ENCODE measurements at regions not wholly inside any gene's neighbourhood (a gene's known extent, or its start where the extent isn't known, plus 50 kb on each side); places are given as distances from the start of the nearest gene placed in this dataset.

DNA sequence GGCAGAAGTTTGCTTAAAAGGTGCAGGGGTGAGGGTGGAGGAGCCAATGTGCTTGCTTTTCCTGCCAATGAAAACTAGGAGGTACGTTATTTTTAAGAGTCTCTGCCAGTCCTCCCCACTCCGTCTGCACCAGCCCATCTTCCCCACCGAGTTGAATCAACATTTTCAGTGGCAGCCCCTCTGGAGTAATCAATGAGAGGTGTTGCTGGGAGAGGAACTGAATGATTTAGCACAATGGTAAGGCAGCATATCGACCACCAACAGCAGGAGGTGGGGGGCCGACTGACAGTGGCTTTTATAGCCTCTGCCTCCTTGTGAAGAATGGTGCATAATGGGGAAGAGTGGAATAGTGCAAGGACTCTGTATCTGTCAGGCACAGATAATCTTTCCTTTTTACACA is 1465.0 kb upstream of the GOT2 start:
- no peaks in the 10 kb centered on the region for H3K9me3 ChIP-seq (replicated peaks; ENCODE audit: control insufficient read depth, insufficient read depth, low read length)
- no peak overlapping the region for H3K4me2 ChIP-seq (ENCODE audit: control insufficient read depth, insufficient read depth)
- H3K9ac ChIP-seq (ENCODE audit: control insufficient read depth, insufficient read depth, low read length), result no peak overlapping the region
- no peak overlapping the region for H3K4me3 ChIP-seq
- ATAC-seq, result no peak
- WGBS (ENCODE audit: insufficient coverage, insufficient replicate concordance, low lambda C conversion rate, missing lambda C conversion rate), result 36% methylated on average over 5 of the region's 5 CpGs
- H3K79me2 ChIP-seq (ENCODE audit: control insufficient read depth, insufficient read depth, low read length), result no peaks in the 10 kb centered on the region
- SMC1A ChIA-PET (ENCODE audit: uncharacterized antibody, unreplicated experiment), result no interaction called here
- no peaks in the 10 kb centered on the region for H3K27me3 ChIP-seq (replicated peaks in 1 of 2; ENCODE audit: control insufficient read depth in 2 of 2, insufficient read depth in 2 of 2, low read length in 1 of 2)
- no peak for FAIRE-seq
- DNase-seq (ENCODE audit: low read depth, low spot score), result no peak
- intact Hi-C loops (cut with micrococcal nuclease; ENCODE audit: unreplicated experiment) (no loop called here), in situ Hi-C loops (cut with MboI) (no loop called here)
- CTCF ChIA-PET, result no interaction called here
- no peak overlapping the region for H3K27ac ChIP-seq (ENCODE audit: control insufficient read depth, insufficient read depth)
- H2AFZ ChIP-seq (ENCODE audit: control insufficient read depth, low read depth, low read length), result no peak overlapping the region
- H3K36me3 ChIP-seq (ENCODE audit: control insufficient read depth in 2 of 2, insufficient read depth in 2 of 2, low read length in 1 of 2), result no peaks in the 10 kb centered on the region
- H4K20me1 ChIP-seq (ENCODE audit: control insufficient read depth, insufficient read depth), result no peaks in the 10 kb centered on the region
- TF ChIP-seq, protein P1, sequence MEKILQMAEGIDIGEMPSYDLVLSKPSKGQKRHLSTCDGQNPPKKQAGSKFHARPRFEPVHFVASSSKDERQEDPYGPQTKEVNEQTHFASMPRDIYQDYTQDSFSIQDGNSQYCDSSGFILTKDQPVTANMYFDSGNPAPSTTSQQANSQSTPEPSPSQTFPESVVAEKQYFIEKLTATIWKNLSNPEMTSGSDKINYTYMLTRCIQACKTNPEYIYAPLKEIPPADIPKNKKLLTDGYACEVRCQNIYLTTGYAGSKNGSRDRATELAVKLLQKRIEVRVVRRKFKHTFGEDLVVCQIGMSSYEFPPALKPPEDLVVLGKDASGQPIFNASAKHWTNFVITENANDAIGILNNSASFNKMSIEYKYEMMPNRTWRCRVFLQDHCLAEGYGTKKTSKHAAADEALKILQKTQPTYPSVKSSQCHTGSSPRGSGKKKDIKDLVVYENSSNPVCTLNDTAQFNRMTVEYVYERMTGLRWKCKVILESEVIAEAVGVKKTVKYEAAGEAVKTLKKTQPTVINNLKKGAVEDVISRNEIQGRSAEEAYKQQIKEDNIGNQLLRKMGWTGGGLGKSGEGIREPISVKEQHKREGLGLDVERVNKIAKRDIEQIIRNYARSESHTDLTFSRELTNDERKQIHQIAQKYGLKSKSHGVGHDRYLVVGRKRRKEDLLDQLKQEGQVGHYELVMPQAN (conservative IDR thresholded peaks at IDR 0.05), result no peak
- no peak for TF ChIP-seq SMAD1 (IDR thresholded peaks at IDR 0.05; ENCODE audit: low read depth, partially characterized antibody)
- no peak for TF ChIP-seq TCF12 (IDR thresholded peaks at IDR 0.05; ENCODE audit: low read depth, low read length)
- TF ChIP-seq BCL11A (IDR thresholded peaks at IDR 0.05; ENCODE audit: low read depth, low read length), result no peak
- no peak for TF ChIP-seq RAD21 (IDR thresholded peaks at IDR 0.05; ENCODE audit: insufficient read depth, low read depth, low read length)
- TF ChIP-seq CBX5 (IDR thresholded peaks at IDR 0.05; ENCODE audit: low read depth), result no peak
- no peak for TF ChIP-seq YY1 (IDR thresholded peaks at IDR 0.05; ENCODE audit: low read depth, low read length)
- TF ChIP-seq, protein P2, sequence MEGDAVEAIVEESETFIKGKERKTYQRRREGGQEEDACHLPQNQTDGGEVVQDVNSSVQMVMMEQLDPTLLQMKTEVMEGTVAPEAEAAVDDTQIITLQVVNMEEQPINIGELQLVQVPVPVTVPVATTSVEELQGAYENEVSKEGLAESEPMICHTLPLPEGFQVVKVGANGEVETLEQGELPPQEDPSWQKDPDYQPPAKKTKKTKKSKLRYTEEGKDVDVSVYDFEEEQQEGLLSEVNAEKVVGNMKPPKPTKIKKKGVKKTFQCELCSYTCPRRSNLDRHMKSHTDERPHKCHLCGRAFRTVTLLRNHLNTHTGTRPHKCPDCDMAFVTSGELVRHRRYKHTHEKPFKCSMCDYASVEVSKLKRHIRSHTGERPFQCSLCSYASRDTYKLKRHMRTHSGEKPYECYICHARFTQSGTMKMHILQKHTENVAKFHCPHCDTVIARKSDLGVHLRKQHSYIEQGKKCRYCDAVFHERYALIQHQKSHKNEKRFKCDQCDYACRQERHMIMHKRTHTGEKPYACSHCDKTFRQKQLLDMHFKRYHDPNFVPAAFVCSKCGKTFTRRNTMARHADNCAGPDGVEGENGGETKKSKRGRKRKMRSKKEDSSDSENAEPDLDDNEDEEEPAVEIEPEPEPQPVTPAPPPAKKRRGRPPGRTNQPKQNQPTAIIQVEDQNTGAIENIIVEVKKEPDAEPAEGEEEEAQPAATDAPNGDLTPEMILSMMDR (IDR thresholded peaks at IDR 0.05 in 2 of 3, conservative IDR thresholded peaks at IDR 0.05 in 1 of 3; ENCODE audit: control insufficient read depth in 2 of 3, extremely low read depth in 1 of 3, insufficient read depth in 1 of 3, low read depth in 3 of 3, low read length in 3 of 3), result no peak
- TF ChIP-seq SIX5 (IDR thresholded peaks at IDR 0.05; ENCODE audit: low read depth, low read length, severe bottlenecking), result no peak
- H3K4me1 ChIP-seq (ENCODE audit: control insufficient read depth, insufficient read depth, low read length), result no peaks in the 10 kb centered on the region
- RAD21 ChIA-PET (ENCODE audit: unreplicated experiment), result no interaction called here
- no TSS peak for BruUV-seq (replicated peaks)
- POLR2A ChIA-PET, result no interaction called here
